Adrenal gland (tissue), 9 donors: ENCODE measurements at regions not wholly inside any gene's neighbourhood (a gene's known extent, or its start where the extent isn't known, plus 50 kb on each side); places are given as distances from the start of the nearest gene placed in this dataset.

Source experiments
- DNase-seq, 7 donors: peaks; one replicate each; pipeline ENCODE4 v3.0.0-alpha.2; 2019 to 2020
- H3K27ac ChIP-seq, 5 donors: fragments of 200-600 bp; sonication (generic) in 4 of 5; 1 replicate in 3 of 5; 2 replicates in 2 of 5; pipeline versions ENCODE4 v1.5.1 to v1.8.0; 2016 to 2020; ENCODE audit warnings: mild to moderate bottlenecking in 1 of 5
- H3K27me3 ChIP-seq: fragments of 200-600 bp; 2 replicates; pipeline ENCODE4 v1.8.0; 2021
- H3K36me3 ChIP-seq, 2 donors: fragments of 200-600 bp; replicated peaks in 1 of 2; 1 replicate in 1 of 2; 2 replicates in 1 of 2; pipeline versions ENCODE4 v1.5.1 to v1.8.0; 2018 to 2022
- H3K4me1 ChIP-seq, 2 donors: fragments of 200-600 bp; replicated peaks in 1 of 2; 1 replicate in 1 of 2; 2 replicates in 1 of 2; pipeline versions ENCODE4 v1.5.1 to v1.8.0; 2018 to 2021
- H3K4me3 ChIP-seq, 4 donors: fragments of 200-600 bp; sonication (generic) in 3 of 4; one replicate each; pipeline ENCODE4 v1.5.1; 2016 to 2018
- H3K9me3 ChIP-seq, 3 donors: fragments of 200-600 bp; sonication (generic) in 1 of 3; replicated peaks in 1 of 3; 1 replicate in 2 of 3; 2 replicates in 1 of 3; pipeline versions ENCODE4 v1.5.1 to v1.8.0; 2016 to 2021
- POLR2A ChIP-seq, 2 donors: fragments of 450-650 bp; IDR thresholded peaks; one replicate each; pipeline ENCODE4 v1.6.1; 2017; ENCODE audit warnings: antibody characterized with exemption in 2 of 2, mild to moderate bottlenecking in 2 of 2, moderate library complexity in 1 of 2
- WGBS, 4 donors: extraction: QIAGEN DNeasy Blood & Tissue Kit in 2 of 4; methylation state at CpG; one replicate each; pipeline versions ENCODE4 v1.1.5 to v1.1.7; 2013 to 2017; 5-methylcytosine and 5-hydroxymethylcytosine counted together
- intact Hi-C, 2 donors: fragments of 100-400 bp; cut with DNase I; formaldehyde crosslinking; loops; one replicate each; pipeline versions ENCODE4 v1.14.1 to v1.15.0; 2022 to 2023
- TF ChIP-seq, protein P1 (sequence below), 6 experiments: fragments of 450-650 bp in 4 of 6; fragments of 200-600 bp in 2 of 6; sonication (generic) in 1 of 6; IDR thresholded peaks; 1 replicate in 5 of 6; 2 replicates in 1 of 6; pipeline versions ENCODE4 v1.5.1 to v1.8.0; 2016 to 2021; ENCODE audit warnings: antibody characterized with exemption in 6 of 6, mild to moderate bottlenecking in 2 of 6, moderate library complexity in 1 of 6
- donor health status: healthy with polysubstance abuse.
- donor health status: Bipolar disorder and iron deficiency.
- donor health status: DM: yes; HTN: yes; CAD: no.
- donor health status: DM: no; HTN: no; CAD: no.
- donor health status: DM: no; HTN: no; CAD: no.

DNA sequence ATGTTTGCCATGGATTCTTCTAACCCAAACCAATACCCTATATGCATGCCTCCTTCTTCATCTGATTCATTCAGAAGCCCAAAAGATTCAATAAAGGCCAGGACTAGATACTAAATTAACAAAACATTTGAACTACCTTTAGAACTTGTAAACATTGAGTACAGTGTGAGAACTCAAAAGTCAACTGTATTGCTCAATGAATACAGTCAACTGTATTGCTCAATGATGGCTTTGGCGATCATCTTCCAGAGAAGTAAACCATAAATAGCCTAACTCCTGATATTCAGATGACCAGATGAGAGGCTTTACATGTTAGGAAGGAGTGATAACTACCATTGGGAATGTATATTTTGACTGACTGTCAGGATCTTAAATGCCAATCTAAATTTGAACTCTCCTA, 206.5 kb upstream of the ITGA4 start:
- Histone ChIP-seq H3K4me1 (no peaks in the 10 kb centered on the region), H3K27me3 (no peaks in the 10 kb centered on the region), H3K4me3 (no peak overlapping the region), H3K36me3 (no peaks in the 10 kb centered on the region), H3K9me3 (no peaks in the 10 kb centered on the region), H3K27ac (no peak overlapping the region)
- WGBS, 4 donors = 62 to 83% (median 66%) methylated on average over 1 of the region's 1 CpG
- TF ChIP-seq, protein P1, sequence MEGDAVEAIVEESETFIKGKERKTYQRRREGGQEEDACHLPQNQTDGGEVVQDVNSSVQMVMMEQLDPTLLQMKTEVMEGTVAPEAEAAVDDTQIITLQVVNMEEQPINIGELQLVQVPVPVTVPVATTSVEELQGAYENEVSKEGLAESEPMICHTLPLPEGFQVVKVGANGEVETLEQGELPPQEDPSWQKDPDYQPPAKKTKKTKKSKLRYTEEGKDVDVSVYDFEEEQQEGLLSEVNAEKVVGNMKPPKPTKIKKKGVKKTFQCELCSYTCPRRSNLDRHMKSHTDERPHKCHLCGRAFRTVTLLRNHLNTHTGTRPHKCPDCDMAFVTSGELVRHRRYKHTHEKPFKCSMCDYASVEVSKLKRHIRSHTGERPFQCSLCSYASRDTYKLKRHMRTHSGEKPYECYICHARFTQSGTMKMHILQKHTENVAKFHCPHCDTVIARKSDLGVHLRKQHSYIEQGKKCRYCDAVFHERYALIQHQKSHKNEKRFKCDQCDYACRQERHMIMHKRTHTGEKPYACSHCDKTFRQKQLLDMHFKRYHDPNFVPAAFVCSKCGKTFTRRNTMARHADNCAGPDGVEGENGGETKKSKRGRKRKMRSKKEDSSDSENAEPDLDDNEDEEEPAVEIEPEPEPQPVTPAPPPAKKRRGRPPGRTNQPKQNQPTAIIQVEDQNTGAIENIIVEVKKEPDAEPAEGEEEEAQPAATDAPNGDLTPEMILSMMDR (IDR thresholded peaks at IDR 0.05) = no peak
- no peak for TF ChIP-seq POLR2A (IDR thresholded peaks at IDR 0.05)
- DNase-seq = no peak
- intact Hi-C loops = no loop called here

DNA sequence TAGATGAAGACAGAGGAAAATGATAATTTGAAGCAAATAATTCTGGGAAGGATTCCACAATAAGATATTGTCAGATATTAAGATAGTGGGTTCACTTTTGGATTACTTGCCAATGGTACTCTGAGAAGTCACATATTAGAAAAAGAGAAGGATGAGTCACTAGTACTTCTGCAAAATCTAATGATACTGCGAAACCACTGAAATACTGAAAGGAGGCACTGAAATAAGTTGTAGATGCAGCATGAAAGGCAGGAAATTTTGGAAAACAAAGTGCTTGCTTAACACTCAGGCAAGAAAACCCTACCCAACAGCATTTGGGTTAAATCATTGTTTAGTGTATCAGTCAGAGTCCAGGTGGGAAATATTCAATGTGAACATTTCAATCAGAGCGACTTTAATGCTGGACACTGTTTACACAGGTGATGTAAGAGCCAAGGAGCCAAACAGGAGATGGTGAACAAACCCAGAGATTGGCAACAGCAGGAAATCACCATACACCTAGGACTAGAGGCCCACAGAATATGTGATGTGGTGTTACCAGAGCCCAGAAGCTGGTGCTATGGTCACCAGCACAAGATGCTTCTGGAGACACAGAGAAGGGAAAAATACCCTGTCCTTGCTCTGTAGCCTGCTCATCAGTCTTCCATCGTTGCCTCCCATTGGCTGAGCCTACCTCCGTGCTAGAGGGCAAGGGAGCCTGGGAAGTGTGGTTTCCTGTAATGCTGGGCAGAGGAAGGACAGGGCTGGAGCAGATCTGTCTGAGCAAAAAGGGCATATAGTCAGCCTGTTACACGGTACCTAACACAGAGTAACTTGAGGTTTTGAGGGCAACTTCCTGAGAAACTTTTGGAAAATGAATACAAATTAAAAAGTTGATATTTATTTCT, 204.7 kb upstream of the ITGA4 start:
- H3K36me3 ChIP-seq = no peaks in the 10 kb centered on the region

DNA sequence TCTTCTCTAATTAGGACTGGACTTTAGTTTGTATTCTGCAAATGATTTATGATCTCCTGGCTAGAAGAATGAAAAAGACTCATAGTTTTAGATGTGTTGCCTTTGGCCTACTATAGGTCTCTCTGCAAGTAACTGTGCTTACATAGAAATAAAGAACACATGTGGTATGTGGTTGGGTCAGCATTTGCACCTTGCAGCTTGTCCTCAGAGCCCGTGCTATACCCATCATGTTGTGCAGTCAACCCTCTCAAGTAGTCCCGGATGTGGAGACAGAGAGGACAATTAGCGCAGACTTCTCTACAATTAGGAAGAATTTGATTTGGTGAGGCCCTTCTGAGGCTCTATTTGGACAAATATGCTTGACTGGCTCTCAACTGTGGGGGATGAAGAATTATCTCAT, 203.7 kb upstream of the ITGA4 start:
- Histone ChIP-seq H3K27me3 (no peaks in the 10 kb centered on the region), H3K4me3 (no peak overlapping the region), H3K4me1 (no peaks in the 10 kb centered on the region), H3K36me3 (no peaks in the 10 kb centered on the region), H3K9me3 (no peaks in the 10 kb centered on the region), H3K27ac (no peak overlapping the region)
- DNase-seq = no peak
- no peak for TF ChIP-seq POLR2A (IDR thresholded peaks at IDR 0.05)
- TF ChIP-seq, protein P1 (IDR thresholded peaks at IDR 0.05) = no peak
- intact Hi-C loops = no loop called here
- 73 to 84% (median 77%) methylated on average over 3 of the region's 3 CpGs for WGBS, 4 donors

More for the DNA sequence above, 204.7 kb upstream of the ITGA4 start:
- no peak overlapping the region for H3K27ac ChIP-seq
- 61 to 68% (median 65%) methylated on average over 4 to 5 of the region's 5 CpGs for WGBS, 4 donors
- H3K4me3 ChIP-seq = no peak overlapping the region
- no peaks in the 10 kb centered on the region for H3K4me1 ChIP-seq
- H3K27me3 ChIP-seq = no peaks in the 10 kb centered on the region
- TF ChIP-seq, protein P1 (IDR thresholded peaks at IDR 0.05) = no peak
- TF ChIP-seq POLR2A (IDR thresholded peaks at IDR 0.05) = no peak
- H3K9me3 ChIP-seq = no peaks in the 10 kb centered on the region
- no peak for DNase-seq
- intact Hi-C loops = no loop called here

DNA sequence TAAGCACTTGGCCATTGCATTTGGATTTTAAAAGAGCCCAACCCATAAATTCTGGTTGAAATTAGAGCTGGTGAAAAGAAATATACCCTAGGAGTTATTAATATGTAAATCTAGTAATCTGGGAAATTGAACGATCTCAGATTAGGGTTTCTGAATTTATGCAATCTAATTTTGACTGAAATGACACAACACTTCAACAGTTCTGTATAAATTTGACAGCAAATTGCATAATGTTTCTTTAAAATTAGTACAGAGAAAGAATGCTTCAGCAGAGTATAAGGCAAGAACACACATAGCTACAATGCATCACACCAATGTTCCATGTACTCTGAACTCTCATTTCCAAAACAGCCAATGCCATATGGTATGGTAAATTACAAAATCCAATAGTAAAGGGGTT, 201.5 kb upstream of the ITGA4 start:
- H3K4me1 ChIP-seq = no peaks in the 10 kb centered on the region
- no peak overlapping the region for H3K4me3 ChIP-seq
- no peaks in the 10 kb centered on the region for H3K36me3 ChIP-seq
- H3K9me3 ChIP-seq = no peaks in the 10 kb centered on the region
- 47 to 63% (median 55%) methylated on average over 1 of the region's 1 CpG for WGBS, 4 donors
- TF ChIP-seq, protein P1 (IDR thresholded peaks at IDR 0.05) = no peak
- TF ChIP-seq POLR2A (IDR thresholded peaks at IDR 0.05) = no peak
- DNase-seq = no peak
- H3K27ac ChIP-seq = no peak overlapping the region
- intact Hi-C loops = no loop called here
- no peaks in the 10 kb centered on the region for H3K27me3 ChIP-seq
